ENCODE measurements at regions not wholly inside any gene's neighbourhood (a gene's known extent, or its start where the extent isn't known, plus 50 kb on each side); places are given as distances from the start of the nearest gene placed in this dataset.

GRCh38 chr2:37558623-37559022 lies 112.8 kb downstream of the CDC42EP3 start:
- H3K9me3 Mint-ChIP-seq, result no peaks in the 10 kb centered on the region
- H3K4me3 ChIP-seq (ENCODE audit: low read length), result no peak overlapping the region
- peak overlapping the region in 4 of 8 donors; percentile 22 to 70 (median 46) for H3K27ac Mint-ChIP-seq
- POLR2A ChIA-PET, result no interaction called here
- peaks cover 19% of the 10 kb centered on the region for H3K4me1 ChIP-seq (ENCODE audit: insufficient read depth, low read length)
- no peaks in the 10 kb centered on the region for H3K9me3 ChIP-seq (ENCODE audit: low read length)
- peaks cover 15 to 38% (median 28%) of the 10 kb centered on the region in 3 donors for H3K4me1 Mint-ChIP-seq
- no peaks in the 10 kb centered on the region for H3K36me3 Mint-ChIP-seq
- H3K36me3 ChIP-seq (ENCODE audit: insufficient read depth, low read length), result no peaks in the 10 kb centered on the region
- H3K27me3 Mint-ChIP-seq, result no peaks in the 10 kb centered on the region
- no peak overlapping the region for H3K27ac ChIP-seq (ENCODE audit: low read depth, low read length)
- no peaks in the 10 kb centered on the region for H3K27me3 ChIP-seq (ENCODE audit: insufficient read depth, low read length, poor library complexity, severe bottlenecking)
- CTCF ChIA-PET, result interaction anchor here (2.5 kb wide), 1 partner anchor 24 kb away, joined by 6 read pairs; no protein-coding TSS in a partner anchor
- DNase-seq, result no peak
- H3K4me3 Mint-ChIP-seq, result no peak overlapping the region

GRCh38 chr2:37560241-37560848 lies 111.1 kb downstream of the CDC42EP3 start:
- Histone ChIP-seq H3K4me3 (ENCODE audit: low read length) (no peak overlapping the region), H3K27me3 (ENCODE audit: insufficient read depth, low read length, poor library complexity, severe bottlenecking) (no peaks in the 10 kb centered on the region), H3K4me1 (ENCODE audit: insufficient read depth, low read length) (peaks cover 14% of the 10 kb centered on the region), H3K27ac (ENCODE audit: low read depth, low read length) (no peak overlapping the region), H3K9me3 (ENCODE audit: low read length) (no peaks in the 10 kb centered on the region), H3K36me3 (ENCODE audit: insufficient read depth, low read length) (no peaks in the 10 kb centered on the region)
- H3K27me3 Mint-ChIP-seq, result no peaks in the 10 kb centered on the region
- no peaks in the 10 kb centered on the region for H3K36me3 Mint-ChIP-seq
- H3K27ac Mint-ChIP-seq, result peak overlapping the region in 2 of 8 donors; percentile 12 to 52
- no peaks in the 10 kb centered on the region for H3K9me3 Mint-ChIP-seq
- H3K4me1 Mint-ChIP-seq, result peaks cover 15 to 38% (median 28%) of the 10 kb centered on the region in 3 donors
- ChIA-PET POLR2A (no interaction called here), CTCF (interaction anchor here (0.7 kb wide), 1 partner anchor 146 kb away, joined by 3 read pairs; no protein-coding TSS in a partner anchor)
- no peak for DNase-seq
- H3K4me3 Mint-ChIP-seq, result no peak overlapping the region

GRCh38 chr2:37560863-37561614 lies 110.4 kb downstream of the CDC42EP3 start:
- no peak for DNase-seq
- H3K27me3 Mint-ChIP-seq, result no peaks in the 10 kb centered on the region
- Histone ChIP-seq H3K36me3 (ENCODE audit: insufficient read depth, low read length) (no peaks in the 10 kb centered on the region), H3K4me3 (ENCODE audit: low read length) (no peak overlapping the region), H3K27ac (ENCODE audit: low read depth, low read length) (peak overlapping the region; percentile 22), H3K4me1 (ENCODE audit: insufficient read depth, low read length) (peaks cover 7% of the 10 kb centered on the region), H3K9me3 (ENCODE audit: low read length) (no peaks in the 10 kb centered on the region), H3K27me3 (ENCODE audit: insufficient read depth, low read length, poor library complexity, severe bottlenecking) (no peaks in the 10 kb centered on the region)
- no peaks in the 10 kb centered on the region for H3K36me3 Mint-ChIP-seq
- H3K4me3 Mint-ChIP-seq, result no peak overlapping the region
- CTCF ChIA-PET, result no interaction called here
- POLR2A ChIA-PET, result no interaction called here
- H3K4me1 Mint-ChIP-seq, result peaks cover 15 to 38% (median 28%) of the 10 kb centered on the region in 3 donors
- peak overlapping the region in 2 of 8 donors; percentile 21 to 52 for H3K27ac Mint-ChIP-seq
- H3K9me3 Mint-ChIP-seq, result no peaks in the 10 kb centered on the region

DNA sequence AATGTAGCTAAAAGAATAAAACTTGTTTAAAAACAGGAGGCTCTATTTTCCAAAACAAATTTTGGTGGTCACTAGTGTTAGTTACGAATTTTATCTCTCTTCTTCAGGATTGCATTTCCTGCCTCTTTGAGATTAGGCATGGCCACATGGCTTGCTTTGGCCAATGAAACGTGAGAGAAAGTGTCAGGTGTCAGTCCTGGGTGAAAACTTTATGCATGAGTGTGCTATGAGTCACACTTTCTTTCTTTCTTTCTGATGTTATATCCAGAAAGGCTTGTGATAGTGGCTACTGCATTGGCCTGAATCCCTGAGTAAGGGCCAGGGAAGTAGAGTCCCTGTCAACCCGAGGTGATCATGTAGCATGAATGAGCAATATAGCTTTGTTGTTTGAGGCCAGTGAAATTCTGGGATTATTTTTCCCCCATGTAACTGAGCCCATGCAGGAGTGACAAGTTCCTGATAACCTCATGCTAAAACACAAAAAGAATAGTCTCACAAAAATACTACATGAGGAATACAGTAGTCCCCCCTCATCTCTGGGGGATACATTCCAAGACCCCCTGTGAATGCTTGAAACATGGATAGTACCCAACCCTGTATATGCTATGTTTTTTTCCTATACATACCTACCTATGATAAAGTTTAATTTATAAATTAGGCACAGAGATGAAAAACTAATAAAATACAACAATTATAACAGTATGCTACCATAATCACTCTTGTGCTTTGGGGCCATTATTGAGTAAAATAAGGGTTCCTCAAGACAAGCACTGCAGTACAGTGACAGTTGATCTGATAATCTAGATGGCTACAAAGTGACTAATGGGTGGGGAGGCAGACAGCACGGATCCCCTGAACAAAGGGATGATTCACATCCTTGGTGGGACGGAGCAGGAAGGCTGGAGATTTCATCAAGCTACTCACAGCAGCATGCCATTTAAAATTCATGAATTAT lies 109.5 kb downstream of the CDC42EP3 start:
- POLR2A ChIA-PET, result no interaction called here
- CTCF ChIA-PET, result no interaction called here

DNA sequence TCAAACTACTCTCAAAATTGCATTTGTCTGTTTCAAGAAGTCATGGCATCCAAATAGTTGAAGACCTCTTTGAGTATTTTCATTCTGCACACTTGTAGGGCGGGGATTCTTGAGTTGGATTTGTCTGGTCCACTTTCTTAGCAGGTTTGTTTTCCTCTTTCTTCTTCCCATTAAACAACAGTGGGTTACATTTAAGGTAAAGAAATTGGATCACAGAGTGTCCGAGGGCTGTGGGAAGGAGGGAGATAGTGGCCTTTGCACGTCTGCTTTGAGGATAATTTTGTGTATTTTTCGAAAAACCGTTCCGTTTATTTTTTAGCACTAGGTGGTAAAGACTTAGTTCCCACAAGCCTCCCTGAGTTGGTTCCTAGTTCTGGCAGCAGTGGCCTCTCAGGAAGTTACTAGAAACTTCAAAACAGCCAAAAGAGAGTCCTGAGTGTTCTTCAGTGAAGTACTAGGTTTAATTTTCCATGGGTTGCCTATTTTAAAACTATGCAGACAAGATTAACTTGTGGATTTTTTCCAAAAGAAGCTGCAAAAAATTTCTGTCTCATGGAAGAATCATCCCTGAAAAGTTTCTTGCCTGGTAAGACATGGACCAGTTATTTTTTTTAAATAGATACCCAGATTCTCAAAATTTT lies 107.9 kb downstream of the CDC42EP3 start:
- POLR2A ChIA-PET, result no interaction called here
- CTCF ChIA-PET, result no interaction called here

More for the DNA sequence above, 109.5 kb downstream of the CDC42EP3 start:
- Mint-ChIP-seq H3K36me3 (no peaks in the 10 kb centered on the region), H3K4me3 (no peak overlapping the region), H3K4me1 (peaks cover 15 to 38% (median 28%) of the 10 kb centered on the region in 3 donors), H3K27ac (peak overlapping the region in 1 of 8 donors; percentile 95), H3K9me3 (no peaks in the 10 kb centered on the region), H3K27me3 (no peaks in the 10 kb centered on the region)
- Histone ChIP-seq H3K4me1 (ENCODE audit: insufficient read depth, low read length) (peaks cover 4% of the 10 kb centered on the region), H3K9me3 (ENCODE audit: low read length) (no peaks in the 10 kb centered on the region), H3K27ac (ENCODE audit: low read depth, low read length) (peak overlapping the region; percentile 25), H3K4me3 (ENCODE audit: low read length) (no peak overlapping the region), H3K36me3 (ENCODE audit: insufficient read depth, low read length) (no peaks in the 10 kb centered on the region), H3K27me3 (ENCODE audit: insufficient read depth, low read length, poor library complexity, severe bottlenecking) (no peaks in the 10 kb centered on the region)
- DNase-seq, result no peak

GRCh38 chr2:37564356-37564755 lies 107.1 kb downstream of the CDC42EP3 start:
- H3K27me3 ChIP-seq (ENCODE audit: insufficient read depth, low read length, poor library complexity, severe bottlenecking), result no peaks in the 10 kb centered on the region
- no peak overlapping the region for H3K27ac Mint-ChIP-seq
- no peaks in the 10 kb centered on the region for H3K27me3 Mint-ChIP-seq
- no peaks in the 10 kb centered on the region for H3K36me3 ChIP-seq (ENCODE audit: insufficient read depth, low read length)
- no peak for DNase-seq
- CTCF ChIA-PET, result no interaction called here
- no peak overlapping the region for H3K4me3 ChIP-seq (ENCODE audit: low read length)
- peaks cover 12% of the 10 kb centered on the region for H3K4me1 ChIP-seq (ENCODE audit: insufficient read depth, low read length)
- no peak overlapping the region for H3K27ac ChIP-seq (ENCODE audit: low read depth, low read length)
- POLR2A ChIA-PET, result interaction anchor here (0.7 kb wide), 1 partner anchor 533 kb away, joined by 3 read pairs; no protein-coding TSS in a partner anchor
- H3K4me1 Mint-ChIP-seq, result peaks cover 18 to 41% (median 36%) of the 10 kb centered on the region in 3 donors
- H3K9me3 Mint-ChIP-seq, result no peaks in the 10 kb centered on the region
- no peaks in the 10 kb centered on the region for H3K36me3 Mint-ChIP-seq
- H3K9me3 ChIP-seq (ENCODE audit: low read length), result no peaks in the 10 kb centered on the region
- no peak overlapping the region for H3K4me3 Mint-ChIP-seq

More for the DNA sequence above, 107.9 kb downstream of the CDC42EP3 start:
- H3K4me3 Mint-ChIP-seq, result no peak overlapping the region
- Histone ChIP-seq H3K4me3 (ENCODE audit: low read length) (no peak overlapping the region), H3K4me1 (ENCODE audit: insufficient read depth, low read length) (peaks cover 7% of the 10 kb centered on the region), H3K36me3 (ENCODE audit: insufficient read depth, low read length) (no peaks in the 10 kb centered on the region), H3K9me3 (ENCODE audit: low read length) (no peaks in the 10 kb centered on the region), H3K27me3 (ENCODE audit: insufficient read depth, low read length, poor library complexity, severe bottlenecking) (no peaks in the 10 kb centered on the region), H3K27ac (ENCODE audit: low read depth, low read length) (no peak overlapping the region)
- no peaks in the 10 kb centered on the region for H3K9me3 Mint-ChIP-seq
- no peaks in the 10 kb centered on the region for H3K36me3 Mint-ChIP-seq
- DNase-seq, result no peak
- peaks cover 17 to 37% (median 31%) of the 10 kb centered on the region in 3 donors for H3K4me1 Mint-ChIP-seq
- no peaks in the 10 kb centered on the region for H3K27me3 Mint-ChIP-seq
- H3K27ac Mint-ChIP-seq, result peak overlapping the region in 1 of 8 donors; percentile 33

DNA sequence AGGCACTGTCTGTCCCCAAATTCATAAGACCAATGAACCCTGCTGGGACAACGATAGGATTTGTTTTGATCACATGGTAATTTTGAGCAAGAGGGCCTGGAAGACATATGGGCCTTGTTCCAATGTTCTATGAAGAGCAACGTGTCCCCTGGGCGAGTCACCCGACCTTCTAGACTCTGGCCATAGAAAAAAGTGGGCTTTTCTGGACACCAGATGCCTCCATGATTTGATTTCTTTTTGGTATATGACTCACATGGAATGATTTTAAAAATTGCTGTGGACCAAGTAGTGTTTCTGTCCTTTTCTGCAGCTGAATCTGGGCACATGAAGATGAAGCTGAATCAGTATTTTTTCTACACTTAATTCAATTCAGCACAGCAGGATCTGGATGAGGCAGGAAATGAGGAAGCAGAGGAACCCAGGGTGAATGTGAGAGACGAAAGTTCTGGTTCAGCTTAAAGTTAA lies 104.9 kb downstream of the CDC42EP3 start:
- H3K9me3 ChIP-seq (ENCODE audit: low read length), result no peaks in the 10 kb centered on the region

More for the DNA sequence above, 104.9 kb downstream of the CDC42EP3 start:
- Mint-ChIP-seq H3K27me3 (no peaks in the 10 kb centered on the region), H3K4me1 (peaks cover 16 to 48% (median 29%) of the 10 kb centered on the region in 3 donors), H3K9me3 (no peaks in the 10 kb centered on the region), H3K4me3 (no peak overlapping the region), H3K27ac (no peak overlapping the region), H3K36me3 (no peaks in the 10 kb centered on the region)
- DNase-seq, result no peak
- CTCF ChIA-PET, result no interaction called here
- no peaks in the 10 kb centered on the region for H3K27me3 ChIP-seq (ENCODE audit: insufficient read depth, low read length, poor library complexity, severe bottlenecking)
- H3K36me3 ChIP-seq (ENCODE audit: insufficient read depth, low read length), result no peaks in the 10 kb centered on the region
- POLR2A ChIA-PET, result no interaction called here
- H3K4me1 ChIP-seq (ENCODE audit: insufficient read depth, low read length), result peaks cover 12% of the 10 kb centered on the region
- H3K4me3 ChIP-seq (ENCODE audit: low read length), result no peak overlapping the region
- no peak overlapping the region for H3K27ac ChIP-seq (ENCODE audit: low read depth, low read length)

Data from CD8-positive, alpha-beta memory T cell (primary cell).